Liver (tissue), 7 donors: ENCODE measurements at regions not wholly inside any gene's neighbourhood (a gene's known extent, or its start where the extent isn't known, plus 50 kb on each side); places are given as distances from the start of the nearest gene placed in this dataset.

Experiments
- DNase-seq: peaks from one replicate; pipeline ENCODE4 v3.0.0-alpha.2; 2017; ENCODE audit warnings: low spot score
- H3K27ac ChIP-seq, 2 donors: one replicate each; pipeline ENCODE4 v1.7.0; 2013; ENCODE audit warnings: inconsistent platforms in 2 of 2, low read length in 2 of 2, control low read depth in 1 of 2, low read depth in 1 of 2, mild to moderate bottlenecking in 1 of 2
- H3K27me3 ChIP-seq, 4 donors: one replicate each; pipeline versions ENCODE4 v1.6.1 to v1.7.0; 2013; ENCODE audit warnings: low read length in 3 of 4, inconsistent platforms in 1 of 4, mild to moderate bottlenecking in 1 of 4, moderate library complexity in 1 of 4; ENCODE audit not compliant: control insufficient read depth in 4 of 4, insufficient read depth in 4 of 4
- H3K36me3 ChIP-seq, 4 donors: one replicate each; pipeline versions ENCODE4 v1.6.1 to v1.7.0; 2013; ENCODE audit warnings: low read length in 3 of 4, mild to moderate bottlenecking in 3 of 4, low read depth in 1 of 4, moderate library complexity in 1 of 4; ENCODE audit not compliant: control insufficient read depth in 4 of 4, insufficient read depth in 3 of 4
- H3K4me1 ChIP-seq, 4 donors: one replicate each; pipeline versions ENCODE4 v1.6.1 to v1.7.0; 2013; ENCODE audit warnings: low read length in 3 of 4, mild to moderate bottlenecking in 3 of 4, moderate library complexity in 1 of 4; ENCODE audit not compliant: control insufficient read depth in 4 of 4, insufficient read depth in 4 of 4
- H3K4me3 ChIP-seq, 3 donors: one replicate each; pipeline versions ENCODE4 v1.6.1 to v1.7.0; 2013; ENCODE audit warnings: low read length in 3 of 3, control low read depth in 1 of 3, low read depth in 1 of 3, mild to moderate bottlenecking in 1 of 3
- H3K9ac ChIP-seq, 2 donors: one replicate each; pipeline ENCODE4 v1.7.0; 2013; ENCODE audit warnings: low read length in 2 of 2, mild to moderate bottlenecking in 2 of 2, moderate library complexity in 2 of 2, control low read depth in 1 of 2, low read depth in 1 of 2
- H3K9me3 ChIP-seq, 4 donors: one replicate each; pipeline versions ENCODE4 v1.6.1 to v1.7.0; 2013; ENCODE audit warnings: low read length in 3 of 4; ENCODE audit not compliant: control insufficient read depth in 4 of 4
- FOXA1 ChIP-seq: IDR thresholded peaks from 2 replicates; pipeline ENCODE4 v1.6.1; 2016; ENCODE audit warnings: antibody characterized with exemption
- FOXA2 ChIP-seq: IDR thresholded peaks from 2 replicates; pipeline ENCODE4 v1.6.1; 2016; ENCODE audit warnings: antibody characterized with exemption
- GABPA ChIP-seq, 2 donors: IDR thresholded peaks in 1 of 2; conservative IDR thresholded peaks in 1 of 2; 2 replicates each; pipeline ENCODE4 v1.6.1; 2016; ENCODE audit warnings: antibody characterized with exemption in 2 of 2, mild to moderate bottlenecking in 1 of 2, moderate library complexity in 1 of 2
- HNF4A ChIP-seq, 2 donors: conservative IDR thresholded peaks; 2 replicates each; pipeline ENCODE4 v1.6.1; 2016; ENCODE audit warnings: antibody characterized with exemption in 2 of 2, mild to moderate bottlenecking in 2 of 2
- HNF4G ChIP-seq: IDR thresholded peaks from 2 replicates; pipeline ENCODE4 v1.6.1; 2016; ENCODE audit warnings: antibody characterized with exemption
- JUND ChIP-seq, 2 donors: IDR thresholded peaks; 2 replicates each; pipeline ENCODE4 v1.6.1; 2016; ENCODE audit warnings: antibody characterized with exemption in 2 of 2
- RAD21 ChIP-seq, 2 donors: IDR thresholded peaks; 2 replicates each; pipeline ENCODE4 v1.6.1; 2016; ENCODE audit warnings: antibody characterized with exemption in 2 of 2, mild to moderate bottlenecking in 2 of 2
- RXRA ChIP-seq, 2 donors: IDR thresholded peaks; 2 replicates each; pipeline ENCODE4 v1.6.1; 2017 to 2018; ENCODE audit warnings: antibody characterized with exemption in 2 of 2, mild to moderate bottlenecking in 1 of 2
- TAF1 ChIP-seq: conservative IDR thresholded peaks from 2 replicates; pipeline ENCODE4 v1.6.1; 2016; ENCODE audit warnings: antibody characterized with exemption, mild to moderate bottlenecking
- WGBS: extraction: QIAGEN DNeasy Blood & Tissue Kit; methylation state at CpG from one replicate; pipeline ENCODE4 v1.1.7; 2013; 5-methylcytosine and 5-hydroxymethylcytosine counted together
- TF ChIP-seq, protein P1 (sequence below): IDR thresholded peaks from 2 replicates; pipeline ENCODE4 v1.6.1; 2016; ENCODE audit warnings: antibody characterized with exemption
- TF ChIP-seq, protein P2 (sequence below): IDR thresholded peaks from 2 replicates; pipeline ENCODE4 v1.6.1; 2016; ENCODE audit warnings: antibody characterized with exemption, mild to moderate bottlenecking
- donor health status: healthy.
- donor health status: healthy.
- donor health status: healthy.
- donor health status: healthy.

DNA sequence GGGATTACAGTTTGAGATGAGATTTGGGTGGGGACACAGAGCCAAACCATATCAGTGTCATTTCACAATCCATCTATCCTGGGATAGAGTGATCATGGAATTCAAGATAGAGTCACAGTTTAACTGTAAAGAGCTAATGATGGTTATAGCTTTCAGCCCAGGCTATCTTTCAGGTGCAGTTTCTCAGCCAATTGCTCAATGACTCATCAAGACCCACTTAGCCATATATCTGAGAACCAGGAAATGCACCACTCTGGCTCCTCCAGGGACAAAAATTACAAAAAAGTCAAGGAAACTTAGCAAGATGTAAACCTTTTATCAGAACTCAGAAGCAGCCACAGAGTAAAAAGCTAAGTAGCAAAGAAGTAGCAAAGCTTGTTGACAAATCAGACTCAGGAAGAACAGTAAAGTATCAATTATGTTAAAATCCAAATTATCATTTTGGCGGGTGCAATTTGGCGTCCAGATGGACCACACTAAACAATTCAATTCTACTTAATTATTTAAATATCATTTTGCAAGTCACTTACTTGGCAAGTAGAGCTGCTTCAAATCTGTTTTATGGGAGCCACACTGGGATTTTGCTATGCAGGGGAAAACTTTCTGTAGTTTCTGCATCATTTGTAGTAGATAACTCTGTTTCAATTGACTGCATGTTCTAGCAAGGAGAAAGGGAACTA is 169.4 kb downstream of the TLE1 start:
- H3K27ac ChIP-seq = no peak overlapping the region
- WGBS = 95% methylated on average over 2 of the region's 2 CpGs
- no peak for DNase-seq
- H3K4me3 ChIP-seq = no peak overlapping the region
- H3K9me3 ChIP-seq = no peaks in the 10 kb centered on the region
- H3K4me1 ChIP-seq = peaks cover 2 to 9% (median 8%) of the 10 kb centered on the region in 4 donors
- no peaks in the 10 kb centered on the region for H3K27me3 ChIP-seq
- no peaks in the 10 kb centered on the region for H3K36me3 ChIP-seq
- TF ChIP-seq RXRA (IDR thresholded peaks at IDR 0.05) (no peak), JUND (IDR thresholded peaks at IDR 0.05) (no peak), HNF4G (no peak), HNF4A (conservative IDR thresholded peaks at IDR 0.05) (no peak)
- TF ChIP-seq, protein P1, sequence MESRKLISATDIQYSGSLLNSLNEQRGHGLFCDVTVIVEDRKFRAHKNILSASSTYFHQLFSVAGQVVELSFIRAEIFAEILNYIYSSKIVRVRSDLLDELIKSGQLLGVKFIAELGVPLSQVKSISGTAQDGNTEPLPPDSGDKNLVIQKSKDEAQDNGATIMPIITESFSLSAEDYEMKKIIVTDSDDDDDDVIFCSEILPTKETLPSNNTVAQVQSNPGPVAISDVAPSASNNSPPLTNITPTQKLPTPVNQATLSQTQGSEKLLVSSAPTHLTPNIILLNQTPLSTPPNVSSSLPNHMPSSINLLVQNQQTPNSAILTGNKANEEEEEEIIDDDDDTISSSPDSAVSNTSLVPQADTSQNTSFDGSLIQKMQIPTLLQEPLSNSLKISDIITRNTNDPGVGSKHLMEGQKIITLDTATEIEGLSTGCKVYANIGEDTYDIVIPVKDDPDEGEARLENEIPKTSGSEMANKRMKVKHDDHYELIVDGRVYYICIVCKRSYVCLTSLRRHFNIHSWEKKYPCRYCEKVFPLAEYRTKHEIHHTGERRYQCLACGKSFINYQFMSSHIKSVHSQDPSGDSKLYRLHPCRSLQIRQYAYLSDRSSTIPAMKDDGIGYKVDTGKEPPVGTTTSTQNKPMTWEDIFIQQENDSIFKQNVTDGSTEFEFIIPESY = no peak
- H3K9ac ChIP-seq = no peak overlapping the region

DNA sequence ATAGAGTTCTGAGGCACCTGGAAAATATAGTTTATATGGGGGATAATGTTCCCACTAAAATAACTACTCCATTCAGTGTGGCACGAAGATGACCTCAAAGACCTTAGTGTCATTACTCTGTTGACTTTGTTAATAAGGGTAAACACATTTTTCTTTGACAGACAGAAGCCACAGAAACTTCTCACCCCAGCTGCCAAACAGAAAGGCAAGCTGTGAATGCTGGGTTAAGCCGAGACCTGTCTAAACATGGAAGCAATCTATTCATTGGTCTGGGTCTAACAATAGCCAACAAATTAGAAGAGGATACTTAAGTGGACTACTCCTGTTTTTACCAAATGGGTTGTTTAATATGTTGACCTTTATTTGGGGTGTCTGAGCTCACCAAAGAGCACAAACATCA is 171.4 kb downstream of the TLE1 start:
- WGBS = 67% methylated on average over 2 of the region's 2 CpGs
- no peak overlapping the region for H3K27ac ChIP-seq
- H3K9me3 ChIP-seq = no peaks in the 10 kb centered on the region
- no peaks in the 10 kb centered on the region for H3K27me3 ChIP-seq
- no peak overlapping the region for H3K4me3 ChIP-seq
- TF ChIP-seq TAF1 = no peak
- TF ChIP-seq HNF4G = no peak
- TF ChIP-seq GABPA (IDR thresholded peaks at IDR 0.05 in 1 of 2, conservative IDR thresholded peaks at IDR 0.05 in 1 of 2) = no peak
- no peak for TF ChIP-seq JUND (IDR thresholded peaks at IDR 0.05)
- peaks cover 0 to 6% (median 4%) of the 10 kb centered on the region in 4 donors for H3K4me1 ChIP-seq
- no peaks in the 10 kb centered on the region for H3K36me3 ChIP-seq
- H3K9ac ChIP-seq = no peak overlapping the region
- no peak for DNase-seq

DNA sequence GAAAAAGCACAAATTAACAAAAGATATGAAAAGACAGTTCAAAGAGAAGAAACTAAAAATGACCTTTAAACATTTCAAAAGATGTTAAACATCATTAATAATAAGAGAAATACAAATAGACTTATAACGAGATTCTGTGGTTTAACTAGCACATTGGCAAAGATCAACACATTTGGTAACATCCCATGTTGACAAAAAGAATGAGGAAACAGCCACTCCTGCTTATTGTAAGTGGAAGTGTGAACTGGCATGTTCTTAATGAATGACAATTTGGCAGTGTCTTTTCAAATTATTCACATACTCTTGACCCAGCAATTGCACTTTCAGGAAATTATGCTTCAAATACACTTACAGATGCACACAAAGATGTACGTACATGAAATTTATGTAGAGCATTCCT is 176.3 kb downstream of the TLE1 start:
- 49% methylated on average over 2 of the region's 2 CpGs for WGBS
- no peak for DNase-seq

More for the DNA sequence above, 176.3 kb downstream of the TLE1 start:
- Histone ChIP-seq H3K36me3 (no peaks in the 10 kb centered on the region), H3K4me1 (peaks cover 0 to 5% (median 0%) of the 10 kb centered on the region in 4 donors), H3K4me3 (no peak overlapping the region), H3K27ac (no peak overlapping the region), H3K27me3 (no peaks in the 10 kb centered on the region), H3K9ac (no peak overlapping the region), H3K9me3 (no peaks in the 10 kb centered on the region)
- TF ChIP-seq FOXA1 (peak; percentile 49), GABPA (IDR thresholded peaks at IDR 0.05 in 1 of 2, conservative IDR thresholded peaks at IDR 0.05 in 1 of 2) (no peak), FOXA2 (peak; percentile 56), RAD21 (IDR thresholded peaks at IDR 0.05) (peak in 1 of 2 donors; percentile 16)
- TF ChIP-seq, protein P2, sequence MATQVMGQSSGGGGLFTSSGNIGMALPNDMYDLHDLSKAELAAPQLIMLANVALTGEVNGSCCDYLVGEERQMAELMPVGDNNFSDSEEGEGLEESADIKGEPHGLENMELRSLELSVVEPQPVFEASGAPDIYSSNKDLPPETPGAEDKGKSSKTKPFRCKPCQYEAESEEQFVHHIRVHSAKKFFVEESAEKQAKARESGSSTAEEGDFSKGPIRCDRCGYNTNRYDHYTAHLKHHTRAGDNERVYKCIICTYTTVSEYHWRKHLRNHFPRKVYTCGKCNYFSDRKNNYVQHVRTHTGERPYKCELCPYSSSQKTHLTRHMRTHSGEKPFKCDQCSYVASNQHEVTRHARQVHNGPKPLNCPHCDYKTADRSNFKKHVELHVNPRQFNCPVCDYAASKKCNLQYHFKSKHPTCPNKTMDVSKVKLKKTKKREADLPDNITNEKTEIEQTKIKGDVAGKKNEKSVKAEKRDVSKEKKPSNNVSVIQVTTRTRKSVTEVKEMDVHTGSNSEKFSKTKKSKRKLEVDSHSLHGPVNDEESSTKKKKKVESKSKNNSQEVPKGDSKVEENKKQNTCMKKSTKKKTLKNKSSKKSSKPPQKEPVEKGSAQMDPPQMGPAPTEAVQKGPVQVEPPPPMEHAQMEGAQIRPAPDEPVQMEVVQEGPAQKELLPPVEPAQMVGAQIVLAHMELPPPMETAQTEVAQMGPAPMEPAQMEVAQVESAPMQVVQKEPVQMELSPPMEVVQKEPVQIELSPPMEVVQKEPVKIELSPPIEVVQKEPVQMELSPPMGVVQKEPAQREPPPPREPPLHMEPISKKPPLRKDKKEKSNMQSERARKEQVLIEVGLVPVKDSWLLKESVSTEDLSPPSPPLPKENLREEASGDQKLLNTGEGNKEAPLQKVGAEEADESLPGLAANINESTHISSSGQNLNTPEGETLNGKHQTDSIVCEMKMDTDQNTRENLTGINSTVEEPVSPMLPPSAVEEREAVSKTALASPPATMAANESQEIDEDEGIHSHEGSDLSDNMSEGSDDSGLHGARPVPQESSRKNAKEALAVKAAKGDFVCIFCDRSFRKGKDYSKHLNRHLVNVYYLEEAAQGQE = no peak
